Panc1 (cell line): ENCODE measurements at regions not wholly inside any gene's neighbourhood (a gene's known extent, or its start where the extent isn't known, plus 50 kb on each side); places are given as distances from the start of the nearest gene placed in this dataset.

Experiments used
- CTCF ChIP-seq: fragments of 450-650 bp; IDR thresholded peaks from 2 replicates; pipeline ENCODE4 v1.5.1; 2017; ENCODE audit warnings: mild to moderate bottlenecking
- POLR2AphosphoS5 ChIP-seq: IDR thresholded peaks from 2 replicates; pipeline ENCODE4 v1.6.1; 2012; ENCODE audit warnings: mild to moderate bottlenecking, low read depth, low read length, moderate library complexity
- SIN3A ChIP-seq: IDR thresholded peaks from 2 replicates; pipeline ENCODE4 v1.6.1; 2012; ENCODE audit warnings: low read depth, mild to moderate bottlenecking, low read length, moderate library complexity, borderline replicate concordance; ENCODE audit not compliant: insufficient read depth

GRCh38 chr7:10282909-10283308 is 690.8 kb upstream of the PHF14 start:
- no peak for TF ChIP-seq CTCF
- TF ChIP-seq SIN3A = no peak
- TF ChIP-seq POLR2AphosphoS5 = no peak
